NCI-H1694 (cell line): ENCODE measurements at regions not wholly inside any gene's neighbourhood (a gene's known extent, or its start where the extent isn't known, plus 50 kb on each side); places are given as distances from the start of the nearest gene placed in this dataset.
A peak's percentile ranks its signal among the peaks of the same experiment; 100 is the strongest.

Source experiments
- DNase-seq: peaks from one replicate; lab custom pipeline; 2025; lab: John Stamatoyannopoulos, UW

GRCh38 chr13:104045907-104046306 lies 979.7 kb upstream of the SLC10A2 start:
- no peak for DNase-seq

GRCh38 chr13:104043184-104043583 lies 977.0 kb upstream of the SLC10A2 start:
- no peak for DNase-seq

- no peak for DNase-seq
Measured at GRCh38 chr13:104034891-104035290, 968.7 kb upstream of the SLC10A2 start.

GRCh38 chr13:104025303-104025702 lies 959.1 kb upstream of the SLC10A2 start:
- DNase-seq, result no peak

GRCh38 chr13:104024416-104025170 lies 958.4 kb upstream of the SLC10A2 start:
- no peak for DNase-seq

- DNase-seq, result no peak
Measured at GRCh38 chr13:104021806-104022397, 955.7 kb upstream of the SLC10A2 start.

- DNase-seq, result no peak
Measured at GRCh38 chr13:104017317-104017716, 951.1 kb upstream of the SLC10A2 start.

GRCh38 chr13:104015646-104016396 lies 949.6 kb upstream of the SLC10A2 start:
- no peak for DNase-seq

- no peak for DNase-seq
Measured at GRCh38 chr13:104014803-104015645, 948.8 kb upstream of the SLC10A2 start.

GRCh38 chr13:104011505-104012241 lies 945.5 kb upstream of the SLC10A2 start:
- DNase-seq, result no peak

- no peak for DNase-seq
Measured at GRCh38 chr13:104008541-104009435, 942.6 kb upstream of the SLC10A2 start.

- no peak for DNase-seq
Measured at GRCh38 chr13:104008075-104008474, 941.9 kb upstream of the SLC10A2 start.

GRCh38 chr13:104006625-104007075 lies 940.4 kb upstream of the SLC10A2 start:
- peak; percentile 4 for DNase-seq

- no peak for DNase-seq
Measured at GRCh38 chr13:104004572-104004971, 938.4 kb upstream of the SLC10A2 start.

GRCh38 chr13:104002216-104002615 lies 936.0 kb upstream of the SLC10A2 start:
- no peak for DNase-seq

- no peak for DNase-seq
Measured at GRCh38 chr13:104001766-104002165, 935.5 kb upstream of the SLC10A2 start.

GRCh38 chr13:103996733-103997132 lies 930.5 kb upstream of the SLC10A2 start:
- DNase-seq, result no peak

GRCh38 chr13:103983948-103984347 lies 917.7 kb upstream of the SLC10A2 start:
- no peak for DNase-seq

- no peak for DNase-seq
Measured at GRCh38 chr13:103976371-103976770, 910.2 kb upstream of the SLC10A2 start.

GRCh38 chr13:103973740-103974139 lies 907.5 kb upstream of the SLC10A2 start:
- no peak for DNase-seq
